ENCODE measurements at regions not wholly inside any gene's neighbourhood (a gene's known extent, or its start where the extent isn't known, plus 50 kb on each side); places are given as distances from the start of the nearest gene placed in this dataset.
A peak's percentile ranks its signal among the peaks of the same experiment; 100 is the strongest.
"Not testable (repeated sequence)": the region's sequence is repeated elsewhere in the genome, so short reads cannot be mapped to it uniquely, and the experiment has no call there.

DNA sequence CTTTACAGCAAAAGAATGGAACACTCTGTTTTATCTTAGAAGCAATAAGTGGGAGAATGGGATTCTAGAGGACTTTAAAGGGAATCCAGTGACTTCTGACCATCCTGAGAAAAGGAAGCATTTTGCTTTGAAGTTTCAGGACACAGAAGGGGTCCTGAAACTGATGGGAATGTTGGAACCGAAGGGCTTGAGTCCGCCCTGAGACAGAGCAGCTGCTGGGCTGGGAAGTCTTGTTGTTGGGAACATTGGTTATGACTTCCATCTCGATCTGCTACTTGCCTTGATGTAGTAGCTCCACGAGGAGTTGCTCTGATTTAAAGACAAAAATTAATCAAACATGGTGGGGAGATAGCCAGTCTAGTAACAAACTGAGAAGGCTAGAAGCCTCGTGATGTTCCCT is 177.6 kb downstream of the JCAD start:
- no peak for DNase-seq (ENCODE audit: low read depth)

DNA sequence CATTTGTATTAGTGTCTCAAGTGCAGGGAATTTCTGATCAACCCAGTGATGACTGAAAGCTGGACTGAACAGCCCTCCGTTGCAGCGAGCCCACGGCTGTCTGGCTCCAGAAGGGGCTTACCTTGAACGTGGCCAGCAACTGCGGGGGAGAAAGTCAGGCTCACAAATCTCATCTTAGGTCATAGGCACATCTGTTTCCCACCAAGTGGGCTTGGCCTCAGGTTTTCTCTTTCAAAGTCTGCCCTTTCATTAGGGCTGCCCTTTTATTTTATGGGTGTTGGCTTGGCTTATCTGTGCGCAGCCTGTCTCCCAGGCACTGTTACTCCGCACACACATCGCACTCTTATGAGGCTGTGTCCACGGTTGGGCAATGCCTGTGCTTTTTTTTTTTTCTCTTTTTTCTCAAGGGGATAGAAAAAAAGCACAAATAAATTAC is 178.0 kb downstream of the JCAD start:
- peak; percentile 26 for DNase-seq (ENCODE audit: low read depth)

GRCh38 chr10:29880856-29881255 is 178.5 kb downstream of the JCAD start:
- no peak for DNase-seq (ENCODE audit: low read depth)

GRCh38 chr10:29879862-29880261 is 179.5 kb downstream of the JCAD start:
- DNase-seq (ENCODE audit: low read depth) = peak; percentile 9

DNA sequence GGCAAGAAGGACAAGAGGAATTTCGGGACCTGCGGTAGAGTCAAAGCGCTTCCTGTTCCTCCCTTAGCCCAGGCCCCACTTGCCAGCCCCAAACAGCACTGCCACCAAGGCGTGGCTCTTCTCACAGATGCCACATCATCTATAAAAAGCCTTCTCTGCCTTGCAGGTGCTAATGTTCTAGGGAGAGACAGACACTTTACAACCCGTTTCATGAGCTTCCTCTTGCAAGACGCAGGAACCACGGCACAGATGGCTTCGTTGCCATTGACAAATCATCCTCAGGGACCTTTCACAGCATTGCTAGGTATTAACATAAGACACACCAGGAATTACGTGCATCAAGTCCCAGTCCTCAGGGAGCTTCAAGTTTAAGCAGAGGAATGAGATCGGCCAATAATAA is 180.9 kb downstream of the JCAD start:
- DNase-seq (ENCODE audit: low read depth) = no peak

GRCh38 chr10:29877793-29878491 is 181.4 kb downstream of the JCAD start:
- DNase-seq (ENCODE audit: low read depth) = no peak

- DNase-seq (ENCODE audit: low read depth) = no peak
These were observed 183.3 kb downstream of the JCAD start for GRCh38 chr10:29876008-29876555.

GRCh38 chr10:29874606-29875269 is 184.6 kb downstream of the JCAD start:
- DNase-seq (ENCODE audit: low read depth) = no peak

DNA sequence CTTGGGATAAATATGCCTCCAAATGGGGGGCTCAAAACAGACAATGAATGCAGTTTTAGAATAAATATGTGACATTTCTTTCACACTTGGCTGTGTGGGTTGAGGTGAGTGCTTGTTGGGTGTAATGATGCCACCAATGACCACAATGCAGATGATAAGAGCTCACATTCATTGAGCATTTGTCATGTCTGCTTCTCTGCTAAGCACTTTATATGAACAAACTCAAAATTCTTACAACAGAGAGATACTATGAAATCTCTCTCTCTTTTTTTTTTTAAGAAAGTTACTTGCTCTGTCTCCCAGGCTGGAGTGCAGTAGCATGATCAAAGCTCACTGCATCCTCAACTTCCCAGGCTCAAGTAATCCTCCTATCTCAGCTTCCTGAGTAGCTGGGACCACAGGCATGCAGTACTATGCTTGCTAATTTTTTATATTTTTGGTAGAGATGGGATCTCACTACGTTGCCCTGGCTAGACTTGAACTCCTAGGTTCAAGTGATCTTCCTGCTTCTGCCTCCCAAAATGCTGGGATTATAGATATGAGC is 185.4 kb downstream of the JCAD start:
- DNase-seq (ENCODE audit: low read depth) = no peak

- no peak for DNase-seq (ENCODE audit: low read depth)
These were observed 188.8 kb downstream of the JCAD start for GRCh38 chr10:29870522-29871044.

DNA sequence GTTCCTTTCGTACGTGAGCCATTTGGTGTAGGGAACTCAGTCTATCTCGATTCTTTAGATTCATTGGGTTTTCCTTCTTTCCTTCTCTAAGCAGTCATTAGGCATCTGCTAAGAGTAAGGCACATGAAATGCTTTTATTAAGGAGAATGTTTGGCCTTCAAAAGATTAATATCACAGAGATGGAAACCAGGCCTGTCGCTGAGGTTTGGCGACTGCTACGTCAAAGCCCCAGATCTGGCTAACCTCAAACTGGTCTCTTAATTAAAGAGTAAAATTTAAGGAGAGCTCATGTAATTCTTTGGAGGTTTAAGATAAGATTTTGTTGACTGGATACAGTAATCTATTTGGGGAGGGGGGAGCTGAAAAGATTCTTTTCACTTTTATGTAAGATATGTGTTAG is 189.8 kb downstream of the JCAD start:
- DNase-seq (ENCODE audit: low read depth) = no peak

GRCh38 chr10:29866356-29866755 is 193.0 kb downstream of the JCAD start:
- DNase-seq (ENCODE audit: low read depth) = no peak

- DNase-seq (ENCODE audit: low read depth) = no peak
These were observed 193.6 kb downstream of the JCAD start for GRCh38 chr10:29865700-29866355.

DNA sequence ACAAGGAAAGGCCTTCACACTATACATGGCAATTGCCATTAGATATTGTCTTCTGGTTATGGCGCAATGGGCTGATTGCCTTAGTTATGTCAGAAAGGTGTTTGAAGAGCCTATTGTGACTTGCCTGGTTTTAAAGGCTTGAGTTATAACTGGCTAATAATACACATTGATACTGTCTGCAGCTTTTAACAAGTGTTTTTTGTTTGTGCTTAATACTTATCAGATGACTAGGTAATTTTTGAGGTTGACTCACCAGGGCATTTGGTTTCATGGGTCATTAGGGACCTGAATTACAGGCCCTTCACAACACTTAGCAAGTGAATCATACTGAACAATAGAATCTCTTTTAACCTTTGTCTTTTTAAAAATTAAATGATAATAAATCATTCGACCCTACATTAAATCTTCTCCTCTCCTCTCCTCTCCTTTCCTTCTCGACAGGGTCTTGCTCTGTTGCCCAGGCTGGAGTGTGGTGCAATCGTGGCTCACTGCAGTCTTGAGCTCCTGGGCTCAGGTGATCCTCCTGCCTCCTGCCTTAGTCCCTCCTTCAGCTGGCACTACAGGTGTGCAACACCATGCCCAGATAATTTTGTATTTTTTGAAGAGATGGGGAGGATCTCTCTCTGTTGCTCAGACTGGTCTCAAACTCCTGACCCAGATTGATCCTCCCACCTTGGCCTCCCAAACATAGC is 196.3 kb downstream of the JCAD start:
- DNase-seq (ENCODE audit: low read depth) = peak; percentile 59

- peak; percentile 89 for DNase-seq (ENCODE audit: low read depth)
These were observed 197.4 kb downstream of the JCAD start for GRCh38 chr10:29861811-29862505.

GRCh38 chr10:29861231-29861630 is 198.2 kb downstream of the JCAD start:
- not testable (repeated sequence) for DNase-seq (ENCODE audit: low read depth)

GRCh38 chr10:29860166-29860565 is 199.2 kb downstream of the JCAD start:
- DNase-seq (ENCODE audit: low read depth) = peak; percentile 34

DNA sequence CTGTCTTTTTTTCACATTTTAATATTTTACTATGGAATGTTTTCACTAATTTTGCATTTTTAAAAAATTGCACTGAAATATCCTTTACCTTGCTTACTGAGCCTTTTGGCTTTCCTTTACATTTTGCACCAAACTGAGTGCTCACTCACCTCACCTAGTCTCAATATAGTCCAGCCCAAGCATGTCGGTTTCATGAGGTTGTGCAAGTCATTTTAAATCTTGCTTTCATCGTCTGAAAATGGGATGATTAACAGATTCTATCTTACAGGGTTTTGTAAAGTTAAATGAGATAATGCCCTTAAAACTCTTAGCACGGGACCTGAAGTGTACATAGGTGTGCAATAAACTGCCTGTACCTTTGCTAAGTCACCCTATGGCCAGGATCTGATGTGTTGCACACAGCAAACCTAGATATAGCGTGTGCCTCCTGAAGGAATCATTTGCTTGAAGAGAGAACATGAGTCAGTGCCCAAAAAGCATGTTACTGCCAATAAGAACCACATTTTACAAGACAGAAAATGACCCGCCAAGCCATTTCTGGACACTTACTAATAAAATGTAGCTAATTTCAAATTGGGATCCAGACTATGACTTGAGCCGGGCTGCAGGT is 199.8 kb downstream of the JCAD start:
- DNase-seq (ENCODE audit: low read depth) = peak; percentile 12

DNA sequence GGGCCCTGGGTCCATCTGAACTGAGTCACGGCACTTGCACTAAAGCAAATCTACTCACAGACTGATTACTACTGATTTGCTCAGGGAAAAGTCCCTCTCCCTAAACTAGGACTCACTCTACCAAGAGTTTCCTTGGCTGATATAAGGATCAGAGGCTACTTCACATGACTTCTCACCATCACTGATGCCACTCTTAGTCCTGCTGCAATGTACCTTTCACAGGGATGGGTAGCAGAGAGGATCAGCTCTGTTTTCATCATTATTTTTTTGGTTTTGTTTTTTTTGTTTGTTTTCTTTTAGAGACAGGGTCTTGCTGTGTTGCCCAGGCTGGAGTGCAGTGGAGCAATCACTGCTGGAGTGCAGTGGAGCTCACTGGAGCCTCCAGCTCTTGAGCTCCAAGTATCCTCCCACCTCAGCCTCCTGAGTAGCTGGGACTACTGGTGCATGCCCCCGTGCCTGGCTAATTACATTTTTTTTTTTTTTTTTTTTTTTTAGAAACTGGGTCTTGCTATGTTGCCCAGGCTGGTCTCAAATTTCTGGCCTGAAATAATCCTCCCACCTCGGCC is 200.6 kb downstream of the JCAD start:
- no peak for DNase-seq (ENCODE audit: low read depth)
